K562 (cell line): ENCODE measurements at regions not wholly inside any gene's neighbourhood (a gene's known extent, or its start where the extent isn't known, plus 50 kb on each side); places are given as distances from the start of the nearest gene placed in this dataset.

Experiments
- ATAC-seq: fragments of 200-7000 bp; cut with Tn5 transposase; 3 replicates; pipeline ENCODE4 v1.9.1; 2020; ENCODE audit warnings: moderate library complexity
- BruUV-seq: library from RNA; stranded (reverse); fragments of 400-500 nt; replicated peaks from 2 replicates; lab custom pipeline; 2021; lab: Mats Ljungman, UMichigan
- CTCF ChIA-PET: fragments of 300-600 bp; formaldehyde crosslinking; extraction: SDS; loops from one replicate; lab custom pipeline; 2021; ENCODE audit warnings: low intra/inter-chr PET ratio; lab: Yijun Ruan, JAX
- POLR2A ChIA-PET: fragments of 300-600, 350-650 bp; sonication (Branson Sonifier 250); formaldehyde crosslinking; extraction: SDS; loops from one replicate; lab custom pipeline; 2021; ENCODE audit warnings: antibody characterized with exemption, inconsistent platforms; lab: Yijun Ruan, JAX
- DNase-seq, 4 experiments: peaks; one replicate each; pipeline versions ENCODE4 v3.0.0 to v3.0.0-alpha.2; 2011 to 2018; ENCODE audit warnings: low spot score in 3 of 4, mixed read lengths in 3 of 4; ENCODE audit errors: extremely low read depth in 1 of 4
- FAIRE-seq: peaks from 2 replicates; lab custom pipeline; 2011; peaks lifted over from hg19 to GRCh38; lab: Jason Lieb, UNC
- H2AFZ ChIP-seq: 2 replicates; pipeline ENCODE4 v1.6.0; 2011; ENCODE audit warnings: low read depth, low read length, control low read depth, inconsistent platforms
- H3K27ac ChIP-seq: fragments of 200-600 bp; 3 replicates; pipeline ENCODE4 v1.8.0; 2011; ENCODE audit warnings: low read depth, mild to moderate bottlenecking, control low read depth, inconsistent platforms, low read length, moderate library complexity, mixed read lengths; ENCODE audit errors: extremely low read depth
- H3K27me3 ChIP-seq, 2 experiments: fragments of 300-600 bp in 1 of 2; 2 replicates in 1 of 2; 3 replicates in 1 of 2; pipeline versions ENCODE4 v1.6.0 to v1.8.0; 2011; ENCODE audit warnings: inconsistent platforms in 2 of 2, low read length in 2 of 2, mild to moderate bottlenecking in 1 of 2, mixed read lengths in 1 of 2, moderate library complexity in 1 of 2; ENCODE audit not compliant: control insufficient read depth in 2 of 2, insufficient read depth in 2 of 2
- H3K36me3 ChIP-seq: fragments of 300-600 bp; 3 replicates; pipeline ENCODE4 v1.8.0; 2011; ENCODE audit warnings: mild to moderate bottlenecking, low read length, inconsistent platforms; ENCODE audit not compliant: control insufficient read depth, insufficient read depth
- H3K4me1 ChIP-seq, 2 experiments: fragments of 200-600 bp in 1 of 2; replicated peaks in 1 of 2; 2 replicates in 1 of 2; 3 replicates in 1 of 2; pipeline versions ENCODE4 v1.5.1 to v1.8.0; 2011; ENCODE audit warnings: inconsistent platforms in 2 of 2, low read length in 2 of 2, mild to moderate bottlenecking in 1 of 2, mixed read lengths in 1 of 2, moderate library complexity in 1 of 2; ENCODE audit not compliant: control insufficient read depth in 2 of 2, insufficient read depth in 2 of 2
- H3K4me2 ChIP-seq: 2 replicates; pipeline ENCODE4 v1.6.1; 2011; ENCODE audit warnings: low read length, control low read depth, inconsistent platforms, mixed read lengths; ENCODE audit not compliant: insufficient read depth
- H3K4me3 ChIP-seq: fragments of 200-600 bp; sonication (generic), shearing (Covaris generic); 2 replicates; pipeline ENCODE4 v1.5.1; 2016; ENCODE audit warnings: control low read depth, inconsistent platforms
- H3K79me2 ChIP-seq: fragments of 200-600 bp; 3 replicates; pipeline ENCODE4 v1.8.0; 2011; ENCODE audit warnings: low read length, inconsistent platforms; ENCODE audit not compliant: control insufficient read depth, insufficient read depth
- H3K9ac ChIP-seq, 2 experiments: 2 replicates each; pipeline versions ENCODE4 v1.6.0 to v1.6.1; 2011; ENCODE audit warnings: low read depth in 2 of 2, low read length in 2 of 2, control low read depth in 1 of 2, inconsistent platforms in 1 of 2, mild to moderate bottlenecking in 1 of 2, mixed read lengths in 1 of 2; ENCODE audit not compliant: insufficient read depth in 1 of 2
- H3K9me1 ChIP-seq: one replicate; pipeline ENCODE4 v1.6.0; 2011; ENCODE audit warnings: inconsistent platforms, mild to moderate bottlenecking, low read length, moderate library complexity; ENCODE audit not compliant: control insufficient read depth, insufficient read depth
- H3K9me3 ChIP-seq: replicated peaks from 2 replicates; pipeline ENCODE4 v1.5.1; 2011; ENCODE audit warnings: low read depth, low read length, inconsistent platforms; ENCODE audit not compliant: control insufficient read depth, insufficient read depth
- H4K20me1 ChIP-seq: replicated peaks from 2 replicates; pipeline ENCODE4 v1.6.1; 2011; ENCODE audit warnings: low read length, inconsistent platforms, mixed read lengths; ENCODE audit not compliant: control insufficient read depth, insufficient read depth
- ADNP ChIP-seq: fragments of 200-800 bp; sonication (Bioruptor generic); IDR thresholded peaks from 2 replicates; pipeline ENCODE4 v1.6.1; 2016; ENCODE audit warnings: missing genetic modification characterization, missing compliant biosample characterization
- BACH1 ChIP-seq: fragments of 200-800 bp; sonication (Bioruptor generic); IDR thresholded peaks from 2 replicates; pipeline ENCODE4 v1.6.1; 2016; ENCODE audit warnings: missing genetic modification characterization, missing compliant biosample characterization
- ETS1 ChIP-seq: conservative IDR thresholded peaks from 2 replicates; pipeline ENCODE4 v1.6.1; 2011; ENCODE audit warnings: low read depth, mild to moderate bottlenecking, low read length; ENCODE audit not compliant: control insufficient read depth
- ETV1 ChIP-seq: fragments of 450-650 bp; conservative IDR thresholded peaks from 2 replicates; pipeline ENCODE4 v1.6.1; 2016; ENCODE audit warnings: missing genetic modification characterization, control low read depth, low read depth, missing compliant biosample characterization
- FOXA3 ChIP-seq, 2 experiments: fragments of 450-650 bp in 1 of 2; sonication (generic) in 1 of 2; formaldehyde crosslinking; IDR thresholded peaks in 1 of 2; conservative IDR thresholded peaks in 1 of 2; 2 replicates each; pipeline versions ENCODE4 v1.4.0 to v1.8.0; 2020 to 2022; ENCODE audit warnings: mild to moderate bottlenecking in 2 of 2, missing genetic modification reagents in 1 of 2
- FOXM1 ChIP-seq, 2 experiments: fragments of 450-650 bp in 1 of 2; sonication (generic) in 1 of 2; formaldehyde crosslinking in 1 of 2; IDR thresholded peaks; 2 replicates each; pipeline versions ENCODE4 v1.6.1 to v1.9.0; 2017 to 2022; ENCODE audit warnings: low read depth in 2 of 2, mild to moderate bottlenecking in 2 of 2, missing genetic modification reagents in 1 of 2, moderate library complexity in 1 of 2
- GATAD2A ChIP-seq: fragments of 450-650 bp; IDR thresholded peaks from 2 replicates; pipeline ENCODE4 v1.6.1; 2017
- HDAC6 ChIP-seq: IDR thresholded peaks from 2 replicates; pipeline ENCODE4 v1.6.1; 2012; ENCODE audit warnings: low read depth, mild to moderate bottlenecking, control low read depth, inconsistent platforms, low read length, moderate library complexity
- JUNB ChIP-seq: fragments of 450-650 bp; formaldehyde crosslinking; conservative IDR thresholded peaks from 2 replicates; pipeline ENCODE4 v1.4.0; 2020; ENCODE audit warnings: mild to moderate bottlenecking
- KDM1A ChIP-seq, 2 experiments: fragments of 450-650 bp; IDR thresholded peaks; 2 replicates each; pipeline ENCODE4 v1.6.1; 2016; ENCODE audit warnings: mild to moderate bottlenecking in 2 of 2
- MNT ChIP-seq, 2 experiments: fragments of 450-650 bp; conservative IDR thresholded peaks; 2 replicates each; pipeline ENCODE4 v1.6.1; 2017; ENCODE audit warnings: mild to moderate bottlenecking in 2 of 2, moderate library complexity in 2 of 2
- MXD1 ChIP-seq: fragments of 250-450 bp; sonication (Bioruptor Pico); IDR thresholded peaks from 2 replicates; pipeline ENCODE4 v1.8.0; 2021; ENCODE audit warnings: borderline replicate concordance, mild to moderate bottlenecking, moderate library complexity; ENCODE audit not compliant: poor library complexity, severe bottlenecking
- NCOA4 ChIP-seq: fragments of 450-650 bp; IDR thresholded peaks from 2 replicates; pipeline ENCODE4 v1.6.1; 2018; ENCODE audit warnings: mild to moderate bottlenecking; ENCODE audit not compliant: partially characterized antibody
- NFYB ChIP-seq: IDR thresholded peaks from 2 replicates; pipeline ENCODE4 v1.6.1; 2011; ENCODE audit warnings: mild to moderate bottlenecking, moderate library complexity; ENCODE audit not compliant: insufficient read length; ENCODE audit errors: extremely low read depth
- RCOR1 ChIP-seq, 2 experiments: IDR thresholded peaks; 2 replicates each; pipeline ENCODE4 v1.6.1; 2012; ENCODE audit warnings: low read depth in 2 of 2, low read length in 2 of 2, borderline replicate concordance in 1 of 2, improper control_type of control experiment in 1 of 2
- SIN3B ChIP-seq: fragments of 450-650 bp; IDR thresholded peaks from 2 replicates; pipeline ENCODE4 v1.6.1; 2017; ENCODE audit warnings: low read depth, mild to moderate bottlenecking, moderate library complexity
- SMARCC2 ChIP-seq: fragments of 450-650 bp; IDR thresholded peaks from 2 replicates; pipeline ENCODE4 v1.6.1; 2017; ENCODE audit warnings: antibody characterized with exemption, moderate library complexity, mild to moderate bottlenecking, low read depth
- TFAP4 ChIP-seq: sonication (generic); formaldehyde crosslinking; IDR thresholded peaks from 2 replicates; pipeline ENCODE4 v1.8.0; 2022; ENCODE audit warnings: missing genetic modification reagents, mild to moderate bottlenecking, moderate library complexity, borderline replicate concordance
- TRIM28 ChIP-seq: fragments of 450-650 bp; IDR thresholded peaks from 2 replicates; pipeline ENCODE4 v1.6.1; 2017
- WGBS: fragments of 100-300 bp; shearing (Covaris generic); methylation state at CpG from one replicate; pipeline ENCODE4 v1.1.6; 2016; ENCODE audit warnings: low coverage, mixed read lengths; ENCODE audit not compliant: insufficient coverage; ENCODE audit errors: missing lambda C conversion rate; 5-methylcytosine and 5-hydroxymethylcytosine counted together
- in situ Hi-C: fragments of 300-500 bp; cut with MboI; formaldehyde crosslinking; loops from 4 replicates; pipeline ENCODE4 v1.15.0; 2018; ENCODE audit warnings: inconsistent platforms, mixed read lengths
- intact Hi-C: fragments of 100-400 bp; cut with micrococcal nuclease; formaldehyde crosslinking; loops from 2 replicates; pipeline ENCODE4 v1.14.2; 2022

GRCh38 chr1:30137001-30137400 lies 586.4 kb downstream of the MATN1 start:
- CTCF ChIA-PET, result no interaction called here
- TF ChIP-seq JUNB (no peak), TFAP4 (CRISPR knock-in tag) (no peak), ETV1 (tag) (no peak), SIN3B (no peak), GATAD2A (no peak), HDAC6 (no peak), BACH1 (tag) (no peak), ETS1 (no peak), NFYB (no peak), ADNP (tag) (0 out of 2 replicates have a peak, but pooled peaks have one; percentile 50), MXD1 (no peak), MNT (conservative IDR thresholded peaks at IDR 0.05) (no peak), FOXM1 (IDR thresholded peaks at IDR 0.05; ENCODE audit: low read depth) (no peak), FOXM1 (CRISPR knock-in tag; IDR thresholded peaks at IDR 0.05; ENCODE audit: low read depth) (no peak), FOXA3 (CRISPR knock-in tag; conservative IDR thresholded peaks at IDR 0.05 in 1 of 2, IDR thresholded peaks at IDR 0.05 in 1 of 2) (no peak), SMARCC2 (no peak), NCOA4 (no peak), RCOR1 (IDR thresholded peaks at IDR 0.05; ENCODE audit: borderline replicate concordance in 1 of 2, low read depth in 2 of 2, low read length in 2 of 2) (0 out of 4 replicates have a peak, but pooled peaks of 1 of the 2 experiments have one; percentile 23), TRIM28 (0 out of 2 replicates have a peak, but pooled peaks have one; percentile 50), KDM1A (IDR thresholded peaks at IDR 0.05) (peak in 1 of 2 experiments; percentile 49; a peak in 2 of 4 replicates)

More at GRCh38 chr1:30137001-30137400, 586.4 kb downstream of the MATN1 start:
- DNase-seq, result no peak
- POLR2A ChIA-PET, result interaction anchor here (1.5 kb wide), 1 partner anchor 19 kb away, joined by 3 read pairs; no protein-coding TSS in a partner anchor
- Histone ChIP-seq H3K9me1 (no peaks in the 10 kb centered on the region), H3K4me1 (peaks cover 10 to 13% of the 10 kb centered on the region in 2 experiments; a peak in 3 of 5 replicates), H3K9me3 (peaks cover 6% of the 10 kb centered on the region; the same call in 1 of the 2 replicates), H3K27me3 (peaks cover 4 to 24% of the 10 kb centered on the region in 2 experiments; a peak in 4 of 5 replicates), H2AFZ (no peak overlapping the region), H3K4me2 (no peak overlapping the region), H3K36me3 (no peaks in the 10 kb centered on the region), H3K27ac (no peak overlapping the region), H3K79me2 (no peaks in the 10 kb centered on the region), H3K4me3 (no peak overlapping the region), H3K9ac (no peak overlapping the region), H4K20me1 (no peaks in the 10 kb centered on the region)
- no peak for FAIRE-seq
- in situ Hi-C loops (no loop called here), intact Hi-C loops (no loop called here)
- no peak for ATAC-seq
- BruUV-seq, result no TSS peak
- WGBS, result 11% methylated on average over 3 of the region's 3 CpGs
